Activated CD8-positive, alpha-beta memory T cell treated with anti-CD3 and anti-CD28 coated beads, Interleukin-2, amount 10 ng/mL, durations not matched to agents 7 days and 5 days (primary cell): ENCODE measurements at regions not wholly inside any gene's neighbourhood (a gene's known extent, or its start where the extent isn't known, plus 50 kb on each side); places are given as distances from the start of the nearest gene placed in this dataset.

ENCODE experiments used
- ATAC-seq: fragments of 150-1000 bp; cut with Tn5 transposase; one replicate; pipeline ENCODE4 v1.10.0; 2021; ENCODE audit warnings: moderate library complexity
- CTCF ChIA-PET: fragments of 350-600 bp; sonication (Branson Sonifier 250); formaldehyde crosslinking; loops from one replicate; lab custom pipeline; 2021; ENCODE audit warnings: antibody characterized with exemption; lab: Charles Lee
- DNase-seq: peaks from one replicate; pipeline ENCODE4 v3.0.0-alpha.2; 2020
- H3K27ac Mint-ChIP-seq: one replicate; pipeline ENCODE4 v1.8.0; 2021; ENCODE audit warnings: mild to moderate bottlenecking, mixed read lengths
- H3K27me3 Mint-ChIP-seq: one replicate; pipeline ENCODE4 v1.8.0; 2021; ENCODE audit warnings: mixed read lengths
- H3K36me3 Mint-ChIP-seq: one replicate; pipeline ENCODE4 v1.8.0; 2021; ENCODE audit warnings: mild to moderate bottlenecking, mixed read lengths
- H3K4me1 Mint-ChIP-seq: one replicate; pipeline ENCODE4 v1.8.0; 2021; ENCODE audit warnings: mixed read lengths
- H3K4me3 Mint-ChIP-seq: one replicate; pipeline ENCODE4 v1.8.0; 2021; ENCODE audit warnings: mild to moderate bottlenecking, moderate library complexity, mixed read lengths
- H3K9me3 Mint-ChIP-seq: one replicate; pipeline ENCODE4 v1.8.0; 2022; ENCODE audit warnings: low read depth, mixed read lengths

- CTCF ChIA-PET, result no interaction called here
- H3K27ac Mint-ChIP-seq, result no peak overlapping the region
- H3K9me3 Mint-ChIP-seq, result peaks cover 5% of the 10 kb centered on the region
- H3K4me1 Mint-ChIP-seq, result no peaks in the 10 kb centered on the region
- no peak for DNase-seq
- H3K27me3 Mint-ChIP-seq, result peaks cover under 1% of the 10 kb centered on the region
- ATAC-seq, result no peak
- no peaks in the 10 kb centered on the region for H3K36me3 Mint-ChIP-seq
- H3K4me3 Mint-ChIP-seq, result no peak overlapping the region
Measured at GRCh38 chr14:101383737-101384338, 177.5 kb upstream of the DIO3 start.

- Mint-ChIP-seq H3K4me3 (no peak overlapping the region), H3K36me3 (no peaks in the 10 kb centered on the region), H3K27ac (no peak overlapping the region), H3K9me3 (no peaks in the 10 kb centered on the region), H3K27me3 (peaks cover 21% of the 10 kb centered on the region), H3K4me1 (no peaks in the 10 kb centered on the region)
- no peak for ATAC-seq
- DNase-seq, result no peak
- CTCF ChIA-PET, result no interaction called here
Measured at GRCh38 chr14:101394374-101394773, 166.9 kb upstream of the DIO3 start.

- CTCF ChIA-PET, result no interaction called here
- H3K4me1 Mint-ChIP-seq, result no peaks in the 10 kb centered on the region
- no peak for DNase-seq
- H3K36me3 Mint-ChIP-seq, result no peaks in the 10 kb centered on the region
- H3K4me3 Mint-ChIP-seq, result no peak overlapping the region
- H3K27me3 Mint-ChIP-seq, result peaks cover 26% of the 10 kb centered on the region
- H3K9me3 Mint-ChIP-seq, result no peaks in the 10 kb centered on the region
- H3K27ac Mint-ChIP-seq, result no peak overlapping the region
- no peak for ATAC-seq
Measured at GRCh38 chr14:101395779-101396178, 165.5 kb upstream of the DIO3 start.

GRCh38 chr14:101397206-101397605, 164.1 kb upstream of the DIO3 start:
- Mint-ChIP-seq H3K27me3 (peaks cover 28% of the 10 kb centered on the region), H3K4me1 (no peaks in the 10 kb centered on the region), H3K9me3 (no peaks in the 10 kb centered on the region), H3K4me3 (no peak overlapping the region), H3K27ac (no peak overlapping the region), H3K36me3 (no peaks in the 10 kb centered on the region)
- CTCF ChIA-PET, result no interaction called here
- DNase-seq, result no peak
- no peak for ATAC-seq

DNA sequence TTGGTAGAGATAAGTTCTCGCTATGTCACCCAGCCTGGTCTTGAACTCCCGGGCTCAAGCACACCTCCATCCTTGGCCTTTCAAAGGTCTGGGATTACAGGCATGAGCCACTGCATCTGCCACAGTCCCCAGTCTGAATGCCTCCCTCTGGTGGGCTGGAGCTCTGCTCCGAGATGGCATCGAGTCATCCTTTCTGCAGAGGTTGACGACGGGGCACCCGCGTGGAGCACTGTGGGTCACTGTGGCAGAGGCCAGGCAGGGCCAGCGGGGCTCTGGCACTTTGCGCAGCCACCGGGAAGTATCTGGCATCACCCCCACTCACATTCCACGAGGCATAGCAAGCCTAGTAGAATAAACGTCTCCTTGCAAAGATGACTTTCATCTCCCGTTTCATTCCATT, 163.3 kb upstream of the DIO3 start:
- CTCF ChIA-PET, result no interaction called here
- no peaks in the 10 kb centered on the region for H3K4me1 Mint-ChIP-seq
- no peaks in the 10 kb centered on the region for H3K36me3 Mint-ChIP-seq
- no peak overlapping the region for H3K4me3 Mint-ChIP-seq
- no peak overlapping the region for H3K27ac Mint-ChIP-seq
- H3K9me3 Mint-ChIP-seq, result no peaks in the 10 kb centered on the region
- peaks cover 26% of the 10 kb centered on the region for H3K27me3 Mint-ChIP-seq
- ATAC-seq (no peak), DNase-seq (no peak)

DNA sequence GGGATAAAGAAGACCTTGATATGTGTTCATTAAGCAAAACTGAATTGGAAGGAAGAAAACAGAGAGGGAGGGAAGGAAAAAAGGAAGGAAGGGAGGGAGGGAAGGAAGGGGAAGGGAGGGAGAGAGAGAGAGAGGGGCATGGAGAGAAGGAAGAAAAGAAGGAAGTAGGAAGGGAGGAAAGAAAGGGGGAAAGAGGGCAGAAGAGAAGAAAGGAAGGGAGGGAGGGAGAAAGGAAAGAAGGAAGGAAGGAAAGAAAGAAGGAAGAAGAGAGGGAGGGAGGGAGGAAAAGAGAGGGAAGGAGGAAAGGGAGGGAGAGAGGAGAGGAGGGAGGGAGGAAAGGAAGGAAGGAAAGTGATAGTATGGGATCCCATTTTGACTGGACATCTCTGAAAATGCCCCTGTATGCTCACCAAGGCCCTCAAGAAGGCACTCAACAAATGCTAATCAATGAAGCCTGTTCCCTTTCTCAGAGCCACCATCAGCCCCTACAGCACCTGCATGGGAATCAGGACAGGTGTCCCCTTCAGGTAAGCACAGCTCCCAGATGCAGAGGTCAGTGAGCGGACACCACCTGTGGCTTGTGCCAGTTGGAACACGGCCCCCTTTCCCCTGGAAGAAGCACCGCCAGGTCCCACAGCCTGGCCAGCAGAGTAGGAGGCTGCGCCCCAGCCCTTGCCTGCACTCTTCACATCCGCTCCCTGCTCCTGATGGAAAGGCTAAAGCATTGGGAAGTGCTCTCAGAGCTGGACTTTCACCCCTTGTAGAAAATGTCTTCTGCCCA, 161.4 kb upstream of the DIO3 start:
- Mint-ChIP-seq H3K27ac (no peak overlapping the region), H3K36me3 (no peaks in the 10 kb centered on the region), H3K4me3 (no peak overlapping the region), H3K27me3 (peaks cover 19% of the 10 kb centered on the region), H3K9me3 (no peaks in the 10 kb centered on the region), H3K4me1 (no peaks in the 10 kb centered on the region)
- ATAC-seq, result no peak
- DNase-seq, result no peak
- CTCF ChIA-PET, result no interaction called here

- H3K27ac Mint-ChIP-seq, result no peak overlapping the region
- no peak overlapping the region for H3K4me3 Mint-ChIP-seq
- H3K9me3 Mint-ChIP-seq, result no peaks in the 10 kb centered on the region
- ATAC-seq (no peak), DNase-seq (no peak)
- CTCF ChIA-PET, result no interaction called here
- no peaks in the 10 kb centered on the region for H3K4me1 Mint-ChIP-seq
- peaks cover 19% of the 10 kb centered on the region for H3K27me3 Mint-ChIP-seq
- no peaks in the 10 kb centered on the region for H3K36me3 Mint-ChIP-seq
Measured at GRCh38 chr14:101400830-101401229, 160.5 kb upstream of the DIO3 start.

DNA sequence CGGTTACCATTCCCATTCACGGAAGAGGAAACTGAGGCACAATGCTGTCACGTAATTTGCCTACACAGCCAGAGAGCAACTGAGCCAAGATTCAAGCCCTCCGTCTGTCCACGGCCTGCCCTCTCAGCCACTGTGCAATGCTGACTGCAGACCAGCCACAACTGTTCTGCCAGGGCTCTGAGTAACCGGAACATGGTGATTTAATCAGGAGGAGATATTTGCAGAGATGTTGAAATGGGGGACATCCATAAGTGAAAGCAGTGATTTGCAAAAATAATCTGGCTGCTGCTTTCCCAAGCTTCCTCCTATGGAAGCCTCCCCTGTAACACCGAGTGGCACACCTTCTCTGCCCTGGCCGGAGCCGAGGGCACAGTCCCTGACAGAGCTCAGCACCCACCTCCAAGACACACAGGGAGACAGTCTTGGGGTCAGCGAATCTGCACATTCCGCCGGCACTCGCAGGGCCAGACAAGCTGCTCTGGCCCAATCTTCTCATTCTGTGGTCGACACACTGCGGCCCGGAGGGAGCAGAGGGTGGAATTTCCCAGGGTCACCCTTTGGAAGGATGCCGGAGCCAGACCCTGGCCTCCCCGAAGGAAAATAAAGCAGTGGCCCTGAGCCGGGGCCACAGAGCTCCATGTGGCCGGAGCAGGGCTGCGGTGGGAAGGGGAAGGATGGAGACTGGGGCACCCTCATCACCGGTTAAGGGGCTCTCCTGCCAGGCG, 158.2 kb upstream of the DIO3 start:
- no peak overlapping the region for H3K27ac Mint-ChIP-seq
- no peaks in the 10 kb centered on the region for H3K4me1 Mint-ChIP-seq
- CTCF ChIA-PET, result no interaction called here

GRCh38 chr14:101404426-101405170, 156.7 kb upstream of the DIO3 start:
- Mint-ChIP-seq H3K9me3 (no peaks in the 10 kb centered on the region), H3K27me3 (peaks cover 19% of the 10 kb centered on the region), H3K4me3 (no peak overlapping the region), H3K36me3 (no peaks in the 10 kb centered on the region), H3K4me1 (no peaks in the 10 kb centered on the region), H3K27ac (no peak overlapping the region)
- CTCF ChIA-PET, result no interaction called here
- DNase-seq, result no peak
- ATAC-seq, result no peak

More for the DNA sequence above, 158.2 kb upstream of the DIO3 start:
- no peak for ATAC-seq
- Mint-ChIP-seq H3K36me3 (no peaks in the 10 kb centered on the region), H3K4me3 (no peak overlapping the region), H3K9me3 (no peaks in the 10 kb centered on the region), H3K27me3 (peaks cover 19% of the 10 kb centered on the region)
- no peak for DNase-seq

GRCh38 chr14:101405171-101405883, 156.0 kb upstream of the DIO3 start:
- CTCF ChIA-PET, result no interaction called here

DNA sequence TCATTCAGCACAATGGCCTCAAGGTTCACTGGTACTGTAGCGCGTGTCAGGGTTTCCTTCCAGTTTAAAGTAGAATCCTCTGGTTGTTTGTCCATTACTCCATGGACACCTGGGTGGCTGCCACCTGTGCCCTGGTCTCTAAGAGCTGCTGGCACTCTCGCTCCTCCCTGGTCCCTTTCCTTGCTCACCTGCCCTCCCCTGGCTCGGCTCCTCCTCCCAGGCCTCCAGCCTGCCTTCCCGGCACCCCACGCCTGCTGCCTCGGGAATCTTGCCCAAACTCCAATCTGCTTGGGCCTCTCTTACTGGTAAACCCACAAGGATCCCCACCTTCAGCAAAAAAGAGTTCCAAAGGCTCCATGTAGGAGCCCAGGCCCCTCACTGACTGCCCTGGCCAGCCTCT, 154.4 kb upstream of the DIO3 start:
- no peaks in the 10 kb centered on the region for H3K36me3 Mint-ChIP-seq
- H3K4me3 Mint-ChIP-seq, result no peak overlapping the region
- no peak for DNase-seq
- no peaks in the 10 kb centered on the region for H3K27me3 Mint-ChIP-seq
- H3K4me1 Mint-ChIP-seq, result no peaks in the 10 kb centered on the region
- ATAC-seq, result no peak
- H3K9me3 Mint-ChIP-seq, result no peaks in the 10 kb centered on the region
- no peak overlapping the region for H3K27ac Mint-ChIP-seq
- CTCF ChIA-PET, result interaction anchor here (0.6 kb wide), 1 partner anchor 9 kb away, joined by 3 read pairs; no protein-coding TSS in a partner anchor

More at GRCh38 chr14:101405171-101405883, 156.0 kb upstream of the DIO3 start:
- H3K27me3 Mint-ChIP-seq, result peaks cover 15% of the 10 kb centered on the region
- no peak for DNase-seq
- no peaks in the 10 kb centered on the region for H3K36me3 Mint-ChIP-seq
- H3K9me3 Mint-ChIP-seq, result no peaks in the 10 kb centered on the region
- no peak overlapping the region for H3K27ac Mint-ChIP-seq
- ATAC-seq, result no peak
- H3K4me3 Mint-ChIP-seq, result no peak overlapping the region
- no peaks in the 10 kb centered on the region for H3K4me1 Mint-ChIP-seq

GRCh38 chr14:101407328-101407727, 154.0 kb upstream of the DIO3 start:
- ATAC-seq (no peak), DNase-seq (no peak)
- H3K4me3 Mint-ChIP-seq, result no peak overlapping the region
- H3K27ac Mint-ChIP-seq, result no peak overlapping the region
- no peaks in the 10 kb centered on the region for H3K4me1 Mint-ChIP-seq
- no peaks in the 10 kb centered on the region for H3K27me3 Mint-ChIP-seq
- H3K9me3 Mint-ChIP-seq, result no peaks in the 10 kb centered on the region
- CTCF ChIA-PET, result no interaction called here
- no peaks in the 10 kb centered on the region for H3K36me3 Mint-ChIP-seq
